Naive thymus-derived CD8-positive, alpha-beta T cell (primary cell): ENCODE measurements at regions not wholly inside any gene's neighbourhood (a gene's known extent, or its start where the extent isn't known, plus 50 kb on each side); places are given as distances from the start of the nearest gene placed in this dataset.
"Not testable (repeated sequence)": the region's sequence is repeated elsewhere in the genome, so short reads cannot be mapped to it uniquely, and the experiment has no call there.

Experiments
- ATAC-seq, 2 donors: fragments of 150-1000 bp; cut with Tn5 transposase in 1 of 2; sonication (Bioruptor Pico), chemical (Tn5 transposase) in 1 of 2; 1 replicate in 1 of 2; 2 replicates in 1 of 2; pipeline ENCODE4 v1.10.0; 2021; ENCODE audit warnings: mild to moderate bottlenecking in 2 of 2, moderate library complexity in 2 of 2
- POLR2A ChIA-PET: fragments of 350-600 bp; sonication (Branson Sonifier 250); formaldehyde crosslinking; loops from one replicate; lab custom pipeline; 2021; ENCODE audit warnings: antibody characterized with exemption; lab: Charles Lee
- DNase-seq, 10 donors: peaks; one replicate each; pipeline versions ENCODE4 v3.0.0 to v3.0.0-alpha.2; 2020 to 2022
- H3K27ac Mint-ChIP-seq, 10 donors: one replicate each; pipeline ENCODE4 v1.8.0; 2020 to 2022; ENCODE audit warnings: mild to moderate bottlenecking in 10 of 10, mixed read lengths in 10 of 10, moderate library complexity in 4 of 10, inconsistent platforms in 1 of 10
- H3K27me3 Mint-ChIP-seq, 5 donors: one replicate each; pipeline ENCODE4 v1.8.0; 2021 to 2022; ENCODE audit warnings: mixed read lengths in 5 of 5
- H3K36me3 Mint-ChIP-seq, 3 donors: one replicate each; pipeline ENCODE4 v1.8.0; 2020 to 2022; ENCODE audit warnings: mixed read lengths in 3 of 3, mild to moderate bottlenecking in 2 of 3, inconsistent platforms in 1 of 3
- H3K4me1 Mint-ChIP-seq, 4 donors: one replicate each; pipeline ENCODE4 v1.8.0; 2021 to 2022; ENCODE audit warnings: mixed read lengths in 4 of 4
- H3K4me3 Mint-ChIP-seq, 10 donors: one replicate each; pipeline ENCODE4 v1.8.0; 2020 to 2022; ENCODE audit warnings: mild to moderate bottlenecking in 10 of 10, mixed read lengths in 10 of 10, moderate library complexity in 6 of 10, inconsistent platforms in 1 of 10
- H3K9me3 Mint-ChIP-seq, 9 donors: one replicate each; pipeline ENCODE4 v1.8.0; 2020 to 2022; ENCODE audit warnings: mixed read lengths in 9 of 9, mild to moderate bottlenecking in 3 of 9, inconsistent platforms in 1 of 9, moderate library complexity in 1 of 9

- POLR2A ChIA-PET = interaction anchor here (0.6 to 0.7 kb wide), 2 partner anchors 88 to 155 kb away, joined by 3 to 4 read pairs; no protein-coding TSS in a partner anchor
- Mint-ChIP-seq H3K27me3 (peaks cover 0 to 6% (median 0%) of the 10 kb centered on the region in 5 donors), H3K9me3 (no peaks in the 10 kb centered on the region), H3K27ac (no peak overlapping the region), H3K4me3 (no peak overlapping the region), H3K4me1 (peaks cover 0 to 2% (median 0%) of the 10 kb centered on the region in 4 donors), H3K36me3 (no peaks in the 10 kb centered on the region)
- no peak for DNase-seq
- no peak for ATAC-seq
Observed at GRCh38 chr1:9454494-9455066, 84.7 kb upstream of the SLC25A33 start.

GRCh38 chr1:9455487-9456234, 83.6 kb upstream of the SLC25A33 start:
- ATAC-seq (peak; percentile 68 to 87), DNase-seq (peak; percentile 50 to 83 (median 63))
- H3K36me3 Mint-ChIP-seq = no peaks in the 10 kb centered on the region
- H3K4me1 Mint-ChIP-seq = peaks cover 0 to 2% (median 0%) of the 10 kb centered on the region in 4 donors
- H3K27me3 Mint-ChIP-seq = peaks cover 0 to 8% (median 0%) of the 10 kb centered on the region in 5 donors
- no peak overlapping the region for H3K27ac Mint-ChIP-seq
- H3K4me3 Mint-ChIP-seq = no peak overlapping the region
- no peaks in the 10 kb centered on the region for H3K9me3 Mint-ChIP-seq
- POLR2A ChIA-PET = interaction anchor here (1.6 kb wide), 1 partner anchor 166 kb away, joined by 5 read pairs; no protein-coding TSS in a partner anchor

DNA sequence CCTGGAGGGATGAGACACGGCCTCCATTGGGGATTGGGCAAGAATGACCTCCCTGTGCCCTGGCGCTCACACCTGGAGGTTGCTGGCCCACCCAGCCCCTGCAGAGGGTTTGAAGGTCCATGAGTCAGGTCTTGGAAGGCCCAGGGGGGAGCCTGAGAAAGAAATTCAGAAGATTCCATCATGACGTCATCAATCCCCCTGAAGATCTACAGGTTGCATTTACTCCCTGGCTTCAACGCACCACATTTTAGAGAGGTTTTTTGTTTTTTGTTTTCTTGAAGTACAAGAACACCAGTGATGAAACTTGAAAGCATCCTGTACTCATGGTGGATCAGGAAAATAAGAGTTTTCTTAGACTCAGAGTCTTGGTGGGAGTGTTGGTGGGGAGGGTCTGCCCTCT, 82.4 kb upstream of the SLC25A33 start:
- Mint-ChIP-seq H3K9me3 (no peaks in the 10 kb centered on the region), H3K27ac (peak overlapping the region in 1 of 10 donors; percentile 6), H3K4me3 (no peak overlapping the region), H3K4me1 (peaks cover 0 to 2% (median 0%) of the 10 kb centered on the region in 4 donors), H3K36me3 (no peaks in the 10 kb centered on the region), H3K27me3 (peaks cover 0 to 8% (median 0%) of the 10 kb centered on the region in 5 donors)
- POLR2A ChIA-PET = no interaction called here
- ATAC-seq (no peak), DNase-seq (no peak)

- ATAC-seq (no peak), DNase-seq (no peak)
- POLR2A ChIA-PET = interaction anchor here (0.9 kb wide), 1 partner anchor 168 kb away, joined by 3 read pairs; no protein-coding TSS in a partner anchor
- Mint-ChIP-seq H3K4me1 (peaks cover 0 to 2% (median 0%) of the 10 kb centered on the region in 4 donors), H3K27me3 (peaks cover 0 to 2% (median 0%) of the 10 kb centered on the region in 5 donors), H3K27ac (no peak overlapping the region), H3K36me3 (no peaks in the 10 kb centered on the region), H3K4me3 (no peak overlapping the region), H3K9me3 (no peaks in the 10 kb centered on the region)
Observed at GRCh38 chr1:9459816-9460407, 79.4 kb upstream of the SLC25A33 start.

DNA sequence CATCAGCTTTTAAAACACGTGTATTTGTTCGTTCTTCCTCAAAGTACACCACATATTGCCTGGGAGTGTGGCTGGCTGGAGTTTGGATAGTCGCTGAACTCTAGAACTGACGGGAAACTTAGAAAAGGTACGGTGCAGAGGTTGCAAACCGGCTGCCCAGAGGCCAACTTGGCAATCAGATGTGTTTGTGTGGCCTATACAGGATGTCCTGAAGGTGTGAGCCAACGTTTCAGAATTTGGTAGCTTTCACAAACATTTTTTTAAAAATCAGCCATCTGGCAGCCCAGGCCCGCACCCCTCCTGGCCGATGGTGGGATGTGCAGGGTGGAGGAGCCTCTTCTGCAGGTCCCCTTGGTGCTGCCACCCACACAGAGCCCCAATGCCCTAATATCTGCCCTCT, 73.6 kb upstream of the SLC25A33 start:
- no peaks in the 10 kb centered on the region for H3K9me3 Mint-ChIP-seq
- H3K27me3 Mint-ChIP-seq = peaks cover 0 to 22% (median 19%) of the 10 kb centered on the region in 5 donors
- H3K36me3 Mint-ChIP-seq = no peaks in the 10 kb centered on the region
- ATAC-seq = no peak
- POLR2A ChIA-PET = no interaction called here
- H3K27ac Mint-ChIP-seq = no peak overlapping the region
- H3K4me1 Mint-ChIP-seq = peaks cover 0 to 2% (median 0%) of the 10 kb centered on the region in 4 donors
- no peak for DNase-seq
- H3K4me3 Mint-ChIP-seq = no peak overlapping the region

DNA sequence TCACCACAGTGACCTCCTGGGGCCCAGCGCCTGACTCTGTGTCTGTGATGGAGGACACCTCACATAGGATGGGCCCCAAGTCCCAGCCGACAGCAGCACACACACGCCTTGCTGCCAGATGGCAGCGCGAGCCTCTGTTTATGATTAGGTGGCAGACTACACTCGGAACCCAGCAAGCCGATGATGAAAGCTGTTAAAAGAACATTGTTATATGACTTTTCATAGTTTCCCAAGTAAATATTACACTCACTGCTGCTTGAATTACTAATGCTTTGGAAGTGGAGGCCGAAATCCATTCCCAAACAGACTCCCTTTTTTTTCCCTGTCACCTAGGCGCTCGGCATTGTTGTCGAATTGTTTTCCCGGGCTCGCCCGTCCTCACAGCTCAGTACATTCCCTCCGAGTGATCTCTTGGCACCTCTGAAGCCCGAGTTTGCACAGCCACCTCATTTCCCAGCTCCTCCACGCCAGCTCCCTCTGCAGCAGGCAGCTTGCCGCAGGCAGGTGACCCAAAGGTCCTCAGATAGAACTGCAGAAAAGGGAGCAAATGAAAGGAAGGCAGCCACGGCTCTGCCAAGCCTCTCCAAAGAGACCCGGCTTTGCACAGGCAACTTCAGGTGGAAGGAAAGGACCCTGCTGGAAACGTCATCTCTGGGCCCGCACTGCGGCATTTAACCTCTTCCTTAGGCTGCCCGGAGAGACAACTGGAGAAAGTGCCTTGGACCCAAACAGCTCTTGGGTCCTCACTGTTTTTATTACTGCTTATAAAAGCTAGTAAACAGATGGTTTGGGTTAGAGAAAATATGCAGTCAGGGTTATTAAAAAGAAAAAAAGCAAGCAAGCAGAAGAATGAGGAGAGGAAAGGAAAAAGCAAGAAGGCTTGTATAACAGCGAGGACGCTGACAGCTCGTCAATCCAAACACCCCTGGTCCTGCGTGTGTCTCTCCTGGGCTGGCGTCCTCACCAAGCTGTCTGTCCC, 72.2 kb upstream of the SLC25A33 start:
- Mint-ChIP-seq H3K27ac (peak overlapping the region in 1 of 10 donors; percentile 63), H3K9me3 (no peaks in the 10 kb centered on the region), H3K27me3 (peaks cover 0 to 31% (median 19%) of the 10 kb centered on the region in 5 donors), H3K4me1 (peaks cover 0 to 2% (median 0%) of the 10 kb centered on the region in 4 donors), H3K4me3 (no peak overlapping the region), H3K36me3 (no peaks in the 10 kb centered on the region)
- ATAC-seq = no peak
- no peak for DNase-seq
- POLR2A ChIA-PET = no interaction called here

GRCh38 chr1:9469882-9470281, 69.4 kb upstream of the SLC25A33 start:
- H3K36me3 Mint-ChIP-seq, H3K4me1 Mint-ChIP-seq, H3K9me3 Mint-ChIP-seq, H3K27ac Mint-ChIP-seq, ATAC-seq, H3K4me3 Mint-ChIP-seq, DNase-seq, POLR2A ChIA-PET: not testable (repeated sequence)
- peaks cover 0 to 31% (median 19%) of the 10 kb centered on the region in 5 donors for H3K27me3 Mint-ChIP-seq

DNA sequence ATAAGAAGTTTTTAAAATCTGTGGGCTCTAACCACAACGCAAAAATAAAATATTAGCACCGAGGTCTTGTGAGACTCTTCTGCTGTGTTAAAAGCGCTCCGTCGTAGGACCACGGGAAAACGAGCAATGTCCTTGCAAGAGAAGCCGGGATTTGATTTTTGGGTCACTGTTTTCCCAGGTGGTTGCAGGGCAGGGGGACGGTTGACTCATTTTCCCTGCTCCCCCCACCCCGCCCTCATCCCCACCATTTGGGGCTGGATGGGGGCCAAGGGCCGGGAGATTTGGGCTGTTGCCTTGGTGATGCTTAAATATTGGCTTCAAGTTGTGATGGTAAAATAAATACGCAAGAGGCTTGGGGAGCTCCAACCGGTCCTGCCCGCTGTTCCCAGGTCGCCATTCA, 67.6 kb upstream of the SLC25A33 start:
- DNase-seq (no peak), ATAC-seq (no peak)
- no peak overlapping the region for H3K27ac Mint-ChIP-seq
- peaks cover 0 to 28% (median 19%) of the 10 kb centered on the region in 5 donors for H3K27me3 Mint-ChIP-seq
- H3K36me3 Mint-ChIP-seq = no peaks in the 10 kb centered on the region
- POLR2A ChIA-PET = no interaction called here
- H3K4me3 Mint-ChIP-seq = no peak overlapping the region
- no peaks in the 10 kb centered on the region for H3K9me3 Mint-ChIP-seq
- peaks cover 0 to 2% (median 0%) of the 10 kb centered on the region in 4 donors for H3K4me1 Mint-ChIP-seq

GRCh38 chr1:9472386-9473031, 66.8 kb upstream of the SLC25A33 start:
- POLR2A ChIA-PET = no interaction called here
- Mint-ChIP-seq H3K36me3 (no peaks in the 10 kb centered on the region), H3K4me3 (no peak overlapping the region), H3K27me3 (peaks cover 0 to 20% (median 13%) of the 10 kb centered on the region in 5 donors), H3K9me3 (no peaks in the 10 kb centered on the region), H3K27ac (no peak overlapping the region), H3K4me1 (peaks cover 0 to 2% (median 0%) of the 10 kb centered on the region in 4 donors)
- DNase-seq (no peak), ATAC-seq (no peak)

DNA sequence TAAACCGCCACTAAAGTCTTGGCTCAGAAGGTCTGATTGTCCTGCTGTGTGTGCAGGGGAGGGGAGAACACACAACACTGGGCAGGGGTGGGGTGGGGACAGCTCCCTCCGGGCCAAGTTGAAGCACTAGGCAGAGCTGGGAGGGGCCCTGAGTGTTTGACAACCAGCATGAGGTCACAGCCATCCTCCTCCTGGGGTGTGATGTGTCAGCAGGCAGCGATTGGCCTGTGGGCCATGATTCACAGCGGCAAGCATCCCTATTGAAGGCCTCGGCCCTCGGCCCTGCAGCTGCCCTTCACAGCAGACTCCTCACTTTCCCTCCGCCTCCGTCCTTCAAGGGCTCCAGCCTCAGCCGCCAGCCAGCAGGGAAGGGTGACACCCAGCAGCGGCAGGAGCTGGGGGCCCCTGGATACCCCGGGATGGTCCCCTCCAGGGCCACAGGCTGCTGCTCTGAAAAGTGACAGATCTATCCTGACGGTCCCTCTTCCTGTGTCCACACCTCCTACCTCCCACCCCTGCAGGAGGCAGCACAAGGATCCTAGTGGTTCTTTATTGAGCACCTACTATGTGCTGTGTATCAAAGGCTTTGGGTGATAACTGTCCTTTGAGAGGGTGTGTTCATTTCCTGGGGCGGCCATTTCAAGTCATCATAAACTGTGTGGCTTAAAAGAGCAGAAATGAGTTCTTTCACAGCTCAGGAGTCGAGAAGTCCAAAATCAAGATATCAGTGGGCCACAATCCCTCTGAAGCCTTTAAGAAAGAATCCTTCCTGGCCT, 66.0 kb upstream of the SLC25A33 start:
- no peaks in the 10 kb centered on the region for H3K36me3 Mint-ChIP-seq
- peaks cover 0 to 13% (median 10%) of the 10 kb centered on the region in 5 donors for H3K27me3 Mint-ChIP-seq
- no peaks in the 10 kb centered on the region for H3K9me3 Mint-ChIP-seq
- no peak overlapping the region for H3K27ac Mint-ChIP-seq
- ATAC-seq = no peak
- peaks cover 0 to 2% (median 0%) of the 10 kb centered on the region in 4 donors for H3K4me1 Mint-ChIP-seq
- DNase-seq = no peak
- POLR2A ChIA-PET = no interaction called here
- no peak overlapping the region for H3K4me3 Mint-ChIP-seq

- ATAC-seq (no peak), DNase-seq (no peak)
- Mint-ChIP-seq H3K4me3 (no peak overlapping the region), H3K4me1 (no peaks in the 10 kb centered on the region), H3K27me3 (peaks cover 0 to 10% (median 8%) of the 10 kb centered on the region in 5 donors), H3K36me3 (no peaks in the 10 kb centered on the region), H3K27ac (peak overlapping the region in 1 of 10 donors; percentile 71), H3K9me3 (peaks cover 0 to 1% (median 0%) of the 10 kb centered on the region in 9 donors)
- POLR2A ChIA-PET = no interaction called here
Observed at GRCh38 chr1:9475061-9475627, 64.1 kb upstream of the SLC25A33 start.
